Right ventricle myocardium inferior (tissue), 1 donor: ENCODE measurements at regions not wholly inside any gene's neighbourhood (a gene's known extent, or its start where the extent isn't known, plus 50 kb on each side); places are given as distances from the start of the nearest gene placed in this dataset.
A peak's percentile ranks its signal among the peaks of the same experiment; 100 is the strongest.

ENCODE experiments used
- ATAC-seq: fragments of 200-7000 bp; cut with Tn5 transposase; one replicate; pipeline ENCODE4 v1.9.1; 2020; ENCODE audit warnings: mild to moderate bottlenecking, moderate library complexity
- DNase-seq: peaks from one replicate; pipeline ENCODE4 v3.0.0; 2021; ENCODE audit errors: missing footprints
- intact Hi-C: fragments of 100-400 bp; cut with DNase I; formaldehyde crosslinking; loops from one replicate; pipeline ENCODE4 v1.11.0; 2022
- donor health status: DM: no; HTN: yes; CAD: no; lungs with severe emphysema.

GRCh38 chr6:149249370-149250357 lies 67.8 kb upstream of the TAB2 start:
- no peak for ATAC-seq
- intact Hi-C loops = no loop called here
- DNase-seq = no peak

GRCh38 chr6:149250951-149251350 lies 66.6 kb upstream of the TAB2 start:
- DNase-seq = no peak
- ATAC-seq = no peak
- intact Hi-C loops = no loop called here

GRCh38 chr6:149252622-149253021 lies 64.9 kb upstream of the TAB2 start:
- intact Hi-C loops = no loop called here
- DNase-seq (no peak), ATAC-seq (no peak)

- DNase-seq = no peak
- intact Hi-C loops = no loop called here
- ATAC-seq = no peak
These were observed 63.3 kb upstream of the TAB2 start for GRCh38 chr6:149254253-149254652.

- intact Hi-C loops = no loop called here
- ATAC-seq (peak; percentile 70), DNase-seq (no peak)
These were observed 57.8 kb upstream of the TAB2 start for GRCh38 chr6:149259753-149260152.

GRCh38 chr6:149260214-149260874 lies 57.2 kb upstream of the TAB2 start:
- intact Hi-C loops = no loop called here
- peak; percentile 69 for ATAC-seq

GRCh38 chr6:149261364-149262040 lies 56.0 kb upstream of the TAB2 start:
- intact Hi-C loops = no loop called here
- ATAC-seq = no peak

More at GRCh38 chr6:149260214-149260874, 57.2 kb upstream of the TAB2 start:
- no peak for DNase-seq

GRCh38 chr6:149263321-149263720 lies 54.2 kb upstream of the TAB2 start:
- ATAC-seq = no peak
- intact Hi-C loops = no loop called here

More at GRCh38 chr6:149261364-149262040, 56.0 kb upstream of the TAB2 start:
- DNase-seq = no peak

GRCh38 chr6:149264629-149265028 lies 52.9 kb upstream of the TAB2 start:
- intact Hi-C loops = no loop called here
- no peak for ATAC-seq

More at GRCh38 chr6:149263321-149263720, 54.2 kb upstream of the TAB2 start:
- no peak for DNase-seq

GRCh38 chr6:149265945-149266344 lies 51.6 kb upstream of the TAB2 start:
- DNase-seq = no peak

More at GRCh38 chr6:149264629-149265028, 52.9 kb upstream of the TAB2 start:
- no peak for DNase-seq

GRCh38 chr6:149266659-149267058 lies 50.9 kb upstream of the TAB2 start:
- no peak for ATAC-seq
- intact Hi-C loops = no loop called here
- no peak for DNase-seq

More at GRCh38 chr6:149265945-149266344, 51.6 kb upstream of the TAB2 start:
- no peak for ATAC-seq
- intact Hi-C loops = no loop called here

GRCh38 chr6:149267072-149267471 lies 50.4 kb upstream of the TAB2 start:
- DNase-seq = no peak
- ATAC-seq = no peak
- intact Hi-C loops = no loop called here

GRCh38 chr6:149267513-149268043 lies 49.9 kb upstream of the TAB2 start:
- intact Hi-C loops = no loop called here
- DNase-seq = no peak
- ATAC-seq = no peak
